Prostate gland (tissue), 2 donors: ENCODE measurements at regions not wholly inside any gene's neighbourhood (a gene's known extent, or its start where the extent isn't known, plus 50 kb on each side); places are given as distances from the start of the nearest gene placed in this dataset.

ENCODE experiments used
- CTCF ChIP-seq, 4 experiments: fragments of 200-600 bp in 2 of 4; fragments of 450-650 bp in 2 of 4; sonication (generic) in 2 of 4; IDR thresholded peaks; 1 replicate in 3 of 4; 2 replicates in 1 of 4; pipeline ENCODE4 v1.5.1; 2016 to 2019; ENCODE audit warnings: antibody characterized with exemption in 4 of 4, mild to moderate bottlenecking in 2 of 4, moderate library complexity in 2 of 4
- POLR2A ChIP-seq: fragments of 450-650 bp; IDR thresholded peaks from one replicate; pipeline ENCODE4 v1.6.1; 2016; ENCODE audit warnings: antibody characterized with exemption, mild to moderate bottlenecking
- POLR2AphosphoS5 ChIP-seq: sonication (generic); formaldehyde crosslinking; IDR thresholded peaks from one replicate; pipeline ENCODE4 v1.6.1; 2017; ENCODE audit warnings: antibody characterized with exemption

GRCh38 chr1:209391792-209392191 lies 191.7 kb upstream of the CAMK1G start:
- no peak for TF ChIP-seq POLR2A
- TF ChIP-seq CTCF (IDR thresholded peaks at IDR 0.05): no peak
- no peak for TF ChIP-seq POLR2AphosphoS5
